PC-3 (cell line): ENCODE measurements at regions not wholly inside any gene's neighbourhood (a gene's known extent, or its start where the extent isn't known, plus 50 kb on each side); places are given as distances from the start of the nearest gene placed in this dataset.

ENCODE experiments used
- ATAC-seq: fragments of 200-7000 bp; cut with Tn5 transposase; 2 replicates; pipeline ENCODE4 v1.9.1; 2020; ENCODE audit warnings: mild to moderate bottlenecking, moderate library complexity
- BruUV-seq: library from RNA; stranded (reverse); fragments of 400-500 nt; replicated peaks from 2 replicates; lab custom pipeline; 2021; lab: Mats Ljungman, UMichigan
- CTCF ChIA-PET: fragments of 300-600 bp; sonication (Branson Sonifier 250); formaldehyde crosslinking; loops from one replicate; lab custom pipeline; 2022; ENCODE audit warnings: antibody characterized with exemption; lab: Charles Lee
- POLR2A ChIA-PET: fragments of 300-600 bp; sonication (Branson Sonifier 250); formaldehyde crosslinking; loops from one replicate; lab custom pipeline; 2022; ENCODE audit warnings: antibody characterized with exemption; ENCODE audit not compliant: unreplicated experiment; lab: Charles Lee
- DNase-seq: peaks from one replicate; pipeline ENCODE4 v3.0.0-alpha.2; 2015
- H2AFZ ChIP-seq: fragments of 300-600 bp; sonication (generic); 2 replicates; pipeline ENCODE4 v1.6.0; 2016; ENCODE audit warnings: antibody characterized with exemption, low read length
- H3F3A ChIP-seq: fragments of 300-600 bp; sonication (generic); one replicate; pipeline ENCODE4 v1.6.0; 2017; ENCODE audit warnings: antibody characterized with exemption, low read length, control low read depth, mild to moderate bottlenecking; ENCODE audit not compliant: unreplicated experiment
- H3K27ac ChIP-seq: fragments of 300-600 bp; sonication (generic); 2 replicates; pipeline ENCODE4 v1.5.1; 2016; ENCODE audit warnings: mild to moderate bottlenecking, low read length
- H3K27me3 ChIP-seq: fragments of 300-600 bp; sonication (generic); 2 replicates; pipeline ENCODE4 v1.6.1; 2016; ENCODE audit warnings: low read length, mixed read lengths
- H3K36me3 ChIP-seq: fragments of 300-600 bp; sonication (generic); 2 replicates; pipeline ENCODE4 v1.6.1; 2016; ENCODE audit warnings: low read depth, mixed run types, low read length, mixed read lengths
- H3K4me1 ChIP-seq: fragments of 300-600 bp; sonication (generic); 2 replicates; pipeline ENCODE4 v1.5.1; 2016; ENCODE audit warnings: low read length; ENCODE audit not compliant: insufficient read depth
- H3K4me2 ChIP-seq: fragments of 300-600 bp; sonication (generic); 2 replicates; pipeline ENCODE4 v1.6.0; 2016; ENCODE audit warnings: low read length
- H3K4me3 ChIP-seq: fragments of 300-600 bp; sonication (generic); 2 replicates; pipeline ENCODE4 v1.5.1; 2016; ENCODE audit warnings: mild to moderate bottlenecking, low read length, mixed read lengths
- H3K79me2 ChIP-seq: fragments of 300-600 bp; sonication (generic); 2 replicates; pipeline ENCODE4 v1.6.1; 2017; ENCODE audit warnings: low read length, mixed read lengths
- H3K9ac ChIP-seq: fragments of 300-600 bp; sonication (generic); 2 replicates; pipeline ENCODE4 v1.6.0; 2016; ENCODE audit warnings: mild to moderate bottlenecking, low read length
- H3K9me2 ChIP-seq: fragments of 300-600 bp; sonication (generic); replicated peaks from 2 replicates; pipeline ENCODE4 v1.6.1; 2016; ENCODE audit warnings: mixed run types, low read length, mixed read lengths
- H3K9me3 ChIP-seq: fragments of 300-600 bp; sonication (generic); 2 replicates; pipeline ENCODE4 v1.6.1; 2016; ENCODE audit warnings: low read length, mixed read lengths
- H4K20me1 ChIP-seq: fragments of 300-600 bp; sonication (generic); 2 replicates; pipeline ENCODE4 v1.6.1; 2016; ENCODE audit warnings: low read length, mixed read lengths
- EZH2 ChIP-seq: fragments of 300-600 bp; sonication (generic); IDR thresholded peaks from one replicate; pipeline ENCODE4 v1.6.1; 2017; ENCODE audit warnings: antibody characterized with exemption, mild to moderate bottlenecking, low read length; ENCODE audit not compliant: unreplicated experiment
- EZH2phosphoT487 ChIP-seq: fragments of 300-600 bp; sonication (generic); IDR thresholded peaks from 2 replicates; pipeline ENCODE4 v1.6.1; 2018; ENCODE audit warnings: mild to moderate bottlenecking, antibody characterized with exemption, low read length, borderline replicate concordance
- intact Hi-C: fragments of 100-400 bp; cut with micrococcal nuclease; formaldehyde crosslinking; loops from 2 replicates; pipeline ENCODE4 v1.9.0; 2023
- TF ChIP-seq, protein P1 (sequence below): fragments of 300-600 bp; sonication (generic); conservative IDR thresholded peaks from 2 replicates; pipeline ENCODE4 v1.5.1; 2017; ENCODE audit warnings: antibody characterized with exemption, low read depth, mild to moderate bottlenecking, low read length

DNA sequence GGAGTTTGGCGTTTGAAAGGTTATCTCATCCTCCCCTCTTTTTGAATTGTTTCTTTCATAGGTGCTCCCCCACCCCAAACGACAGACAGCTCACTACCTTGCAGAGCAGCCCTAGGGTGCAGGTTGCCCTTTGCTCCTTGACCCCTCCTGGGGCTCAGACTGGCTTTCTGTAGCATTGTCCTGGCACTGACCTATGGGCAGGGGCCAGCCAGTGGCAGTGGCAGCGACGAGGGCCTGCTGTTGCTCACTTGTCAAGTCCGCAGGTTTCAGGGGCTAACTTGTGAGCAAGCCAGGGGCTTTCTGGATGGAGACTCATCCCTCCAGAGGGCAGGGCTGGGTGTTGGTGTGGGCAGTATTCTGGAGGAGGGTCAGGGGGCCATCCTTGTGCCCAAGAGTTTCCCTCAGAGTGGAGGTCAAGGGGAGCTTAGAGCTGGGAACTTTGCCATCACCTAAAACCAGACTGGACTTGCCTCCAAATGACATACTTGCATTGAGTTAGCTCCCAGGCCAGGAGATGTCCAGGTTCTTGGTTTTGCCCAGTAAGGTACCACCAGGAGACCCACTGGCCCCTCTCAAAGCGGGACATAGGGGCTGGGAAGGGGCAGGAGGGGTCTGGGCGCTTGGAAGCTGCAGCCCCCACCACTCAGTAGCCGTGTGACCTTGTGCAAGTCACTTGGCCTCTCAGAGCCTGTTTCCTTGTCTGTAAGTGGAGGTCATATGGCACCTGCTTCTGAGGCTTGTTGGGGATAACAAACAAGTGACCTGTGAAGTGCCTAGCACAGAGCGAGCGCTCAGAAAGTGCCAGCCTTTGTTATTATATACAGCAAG lies 53.5 kb upstream of the CDKN2AIPNL start:
- Histone ChIP-seq H3K79me2 (no peaks in the 10 kb centered on the region), H3K9ac (peak overlapping the region; percentile 83; the same call in 1 of the 2 replicates), H3K9me2 (no peaks in the 10 kb centered on the region), H3F3A (no peaks in the 10 kb centered on the region), H2AFZ (peak overlapping the region; percentile 91; the same call in 1 of the 2 replicates), H3K27me3 (no peaks in the 10 kb centered on the region), H4K20me1 (no peaks in the 10 kb centered on the region), H3K36me3 (no peaks in the 10 kb centered on the region), H3K4me2 (peak overlapping the region; percentile 89), H3K4me3 (peak overlapping the region; percentile 68; the same call in 1 of the 2 replicates), H3K9me3 (no peaks in the 10 kb centered on the region), H3K4me1 (peaks cover 13% of the 10 kb centered on the region; the same call in 1 of the 2 replicates), H3K27ac (peak overlapping the region; percentile 99)
- CTCF ChIA-PET, result interaction anchor here (0.6 to 0.8 kb wide), 2 partner anchors 28 to 60 kb away, joined by 3 to 11 read pairs; no protein-coding TSS in a partner anchor
- intact Hi-C loops, result loop anchor here (5.0 kb wide), 3 partner anchors 42 to 57 kb away; partner anchors contain the start of gene CDKN2AIPNL
- no TSS peak for BruUV-seq
- TF ChIP-seq EZH2phosphoT487 (no peak), EZH2 (no peak)
- TF ChIP-seq, protein P1, sequence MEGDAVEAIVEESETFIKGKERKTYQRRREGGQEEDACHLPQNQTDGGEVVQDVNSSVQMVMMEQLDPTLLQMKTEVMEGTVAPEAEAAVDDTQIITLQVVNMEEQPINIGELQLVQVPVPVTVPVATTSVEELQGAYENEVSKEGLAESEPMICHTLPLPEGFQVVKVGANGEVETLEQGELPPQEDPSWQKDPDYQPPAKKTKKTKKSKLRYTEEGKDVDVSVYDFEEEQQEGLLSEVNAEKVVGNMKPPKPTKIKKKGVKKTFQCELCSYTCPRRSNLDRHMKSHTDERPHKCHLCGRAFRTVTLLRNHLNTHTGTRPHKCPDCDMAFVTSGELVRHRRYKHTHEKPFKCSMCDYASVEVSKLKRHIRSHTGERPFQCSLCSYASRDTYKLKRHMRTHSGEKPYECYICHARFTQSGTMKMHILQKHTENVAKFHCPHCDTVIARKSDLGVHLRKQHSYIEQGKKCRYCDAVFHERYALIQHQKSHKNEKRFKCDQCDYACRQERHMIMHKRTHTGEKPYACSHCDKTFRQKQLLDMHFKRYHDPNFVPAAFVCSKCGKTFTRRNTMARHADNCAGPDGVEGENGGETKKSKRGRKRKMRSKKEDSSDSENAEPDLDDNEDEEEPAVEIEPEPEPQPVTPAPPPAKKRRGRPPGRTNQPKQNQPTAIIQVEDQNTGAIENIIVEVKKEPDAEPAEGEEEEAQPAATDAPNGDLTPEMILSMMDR, result no peak
- DNase-seq (no peak), ATAC-seq (no peak)
- POLR2A ChIA-PET, result interaction anchor here (0.6 kb wide), 1 partner anchor 87 kb away, joined by 15 read pairs; no protein-coding TSS in a partner anchor

DNA sequence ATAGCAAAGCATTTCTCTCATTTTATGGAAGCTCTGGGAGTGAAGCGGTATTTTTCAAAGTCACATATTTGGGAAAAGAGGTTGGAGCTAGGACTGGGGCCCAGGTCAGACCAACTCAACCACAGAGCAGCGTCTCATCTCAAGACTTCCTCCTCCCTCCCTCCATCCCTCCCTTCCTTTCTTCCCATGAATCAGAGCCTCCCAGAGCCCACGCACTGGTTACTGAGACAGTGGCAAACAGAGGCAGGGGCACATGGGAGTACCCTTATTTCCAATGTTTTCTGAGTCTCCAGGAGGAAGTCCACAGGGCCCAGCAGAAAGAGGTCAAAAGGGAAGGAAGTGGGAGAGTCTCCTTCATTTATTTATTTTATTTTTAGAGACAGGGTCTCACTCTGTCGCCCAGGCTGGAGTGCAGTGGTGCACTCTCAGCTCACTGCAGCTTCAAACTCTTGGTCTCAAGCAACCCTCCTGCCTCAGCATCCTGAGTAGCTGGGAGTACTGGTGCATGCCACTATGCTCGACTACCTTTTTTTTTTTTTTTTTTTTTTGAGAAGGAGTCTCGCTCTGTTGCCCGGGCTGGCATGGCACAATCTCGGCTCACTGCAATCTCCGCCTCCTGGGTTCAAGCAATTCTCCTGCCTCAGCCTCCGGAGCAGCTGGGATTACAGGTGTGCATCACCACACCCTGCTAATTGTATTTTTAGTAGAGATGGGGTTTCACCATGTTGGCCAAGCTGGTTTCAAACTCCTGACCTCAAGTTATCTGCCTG lies 52.5 kb upstream of the CDKN2AIPNL start:
- H3F3A ChIP-seq, result no peaks in the 10 kb centered on the region
- no TSS peak for BruUV-seq
- H2AFZ ChIP-seq, result no peak overlapping the region
- no peaks in the 10 kb centered on the region for H3K79me2 ChIP-seq
- H3K36me3 ChIP-seq, result no peaks in the 10 kb centered on the region
- no peak overlapping the region for H3K4me2 ChIP-seq
- no peak overlapping the region for H3K9ac ChIP-seq
- H3K27ac ChIP-seq, result no peak overlapping the region
- CTCF ChIA-PET, result no interaction called here
- no peak overlapping the region for H3K4me3 ChIP-seq
- H3K9me2 ChIP-seq, result no peaks in the 10 kb centered on the region
- peaks cover 13% of the 10 kb centered on the region; the same call in 1 of the 2 replicates for H3K4me1 ChIP-seq
- H4K20me1 ChIP-seq, result no peaks in the 10 kb centered on the region
- TF ChIP-seq, protein P1, result no peak
- no peak for TF ChIP-seq EZH2
- TF ChIP-seq EZH2phosphoT487, result no peak
- DNase-seq, result no peak
- intact Hi-C loops, result no loop called here
- POLR2A ChIA-PET, result no interaction called here
- H3K27me3 ChIP-seq, result no peaks in the 10 kb centered on the region
- no peak for ATAC-seq
- no peaks in the 10 kb centered on the region for H3K9me3 ChIP-seq
